Lower lobe of right lung (tissue), 2 donors: ENCODE measurements at regions not wholly inside any gene's neighbourhood (a gene's known extent, or its start where the extent isn't known, plus 50 kb on each side); places are given as distances from the start of the nearest gene placed in this dataset.

Experiments used
- ATAC-seq, 2 donors: fragments of 200-7000 bp; cut with Tn5 transposase; one replicate each; pipeline ENCODE4 v1.9.1; 2020 to 2022; ENCODE audit warnings: mild to moderate bottlenecking in 2 of 2, moderate library complexity in 2 of 2
- DNase-seq: peaks from one replicate; pipeline ENCODE4 v3.0.0-alpha.2; 2020
- H3K27ac ChIP-seq: fragments of 200-600 bp; one replicate; pipeline ENCODE4 v1.8.0; 2022
- H3K27me3 ChIP-seq: fragments of 200-600 bp; one replicate; pipeline ENCODE4 v1.8.0; 2022; ENCODE audit warnings: low read depth
- H3K36me3 ChIP-seq: fragments of 200-600 bp; one replicate; pipeline ENCODE4 v1.8.0; 2022; ENCODE audit warnings: mild to moderate bottlenecking
- H3K4me1 ChIP-seq: fragments of 200-600 bp; one replicate; pipeline ENCODE4 v1.8.0; 2022
- H3K4me3 ChIP-seq: fragments of 200-600 bp; one replicate; pipeline ENCODE4 v1.8.0; 2022; ENCODE audit warnings: mild to moderate bottlenecking
- H3K9me3 ChIP-seq: fragments of 200-600 bp; one replicate; pipeline ENCODE4 v1.8.0; 2022
- intact Hi-C: fragments of 100-400 bp; cut with DNase I; formaldehyde crosslinking; loops from one replicate; pipeline ENCODE4 v1.11.0; 2022
- TF ChIP-seq, protein P1 (sequence below): fragments of 200-600 bp; IDR thresholded peaks from one replicate; pipeline ENCODE4 v1.8.0; 2022; ENCODE audit warnings: antibody characterized with exemption, mild to moderate bottlenecking
- donor health status: DM: no; HTN: yes; CAD: no; lungs with severe emphysema.

DNA sequence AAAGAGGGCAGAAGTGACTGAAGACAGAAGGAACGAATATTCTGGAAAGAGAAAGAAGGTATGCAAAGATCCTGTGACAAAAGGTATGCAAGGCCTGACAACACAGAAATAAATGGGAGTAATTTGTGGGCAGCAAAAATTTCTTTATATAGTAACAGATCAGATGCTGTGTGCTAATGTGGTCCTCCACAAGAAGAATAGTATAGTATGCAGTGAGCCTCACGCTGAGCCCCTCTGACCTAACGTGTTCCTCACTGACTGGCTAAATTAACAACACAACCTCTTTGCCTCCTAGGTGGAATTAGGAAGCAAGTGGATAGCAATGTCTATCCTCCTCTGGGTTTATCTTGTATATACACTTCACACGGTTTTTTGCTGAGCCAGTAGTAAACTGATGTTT lies 143.1 kb upstream of the SESN3 start:
- no peak overlapping the region for H3K4me3 ChIP-seq
- no peaks in the 10 kb centered on the region for H3K27me3 ChIP-seq
- H3K4me1 ChIP-seq = no peaks in the 10 kb centered on the region
- no peaks in the 10 kb centered on the region for H3K9me3 ChIP-seq
- DNase-seq (no peak), ATAC-seq (no peak)
- H3K36me3 ChIP-seq = no peaks in the 10 kb centered on the region
- intact Hi-C loops = no loop called here
- TF ChIP-seq, protein P1, sequence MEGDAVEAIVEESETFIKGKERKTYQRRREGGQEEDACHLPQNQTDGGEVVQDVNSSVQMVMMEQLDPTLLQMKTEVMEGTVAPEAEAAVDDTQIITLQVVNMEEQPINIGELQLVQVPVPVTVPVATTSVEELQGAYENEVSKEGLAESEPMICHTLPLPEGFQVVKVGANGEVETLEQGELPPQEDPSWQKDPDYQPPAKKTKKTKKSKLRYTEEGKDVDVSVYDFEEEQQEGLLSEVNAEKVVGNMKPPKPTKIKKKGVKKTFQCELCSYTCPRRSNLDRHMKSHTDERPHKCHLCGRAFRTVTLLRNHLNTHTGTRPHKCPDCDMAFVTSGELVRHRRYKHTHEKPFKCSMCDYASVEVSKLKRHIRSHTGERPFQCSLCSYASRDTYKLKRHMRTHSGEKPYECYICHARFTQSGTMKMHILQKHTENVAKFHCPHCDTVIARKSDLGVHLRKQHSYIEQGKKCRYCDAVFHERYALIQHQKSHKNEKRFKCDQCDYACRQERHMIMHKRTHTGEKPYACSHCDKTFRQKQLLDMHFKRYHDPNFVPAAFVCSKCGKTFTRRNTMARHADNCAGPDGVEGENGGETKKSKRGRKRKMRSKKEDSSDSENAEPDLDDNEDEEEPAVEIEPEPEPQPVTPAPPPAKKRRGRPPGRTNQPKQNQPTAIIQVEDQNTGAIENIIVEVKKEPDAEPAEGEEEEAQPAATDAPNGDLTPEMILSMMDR = no peak
- H3K27ac ChIP-seq = no peak overlapping the region

DNA sequence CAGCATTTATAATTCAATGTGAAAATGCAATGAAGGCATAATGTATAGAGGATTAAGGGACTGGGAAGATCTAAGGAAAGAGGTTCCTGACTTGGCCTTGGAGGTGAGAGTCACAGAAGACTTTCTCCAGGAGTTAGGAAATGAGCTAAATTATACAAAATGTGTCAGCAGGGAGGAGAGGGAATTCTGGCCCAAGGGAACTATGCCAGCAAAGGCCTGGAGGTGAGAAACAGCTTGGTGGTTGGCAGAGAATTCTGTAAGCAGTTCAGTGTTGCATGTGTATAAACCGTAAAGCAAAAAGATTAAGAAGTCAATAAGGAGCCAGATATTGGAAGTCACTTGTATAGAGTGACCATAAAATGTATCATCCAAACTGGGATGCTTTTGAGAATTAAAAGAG lies 142.2 kb upstream of the SESN3 start:
- Histone ChIP-seq H3K27me3 (no peaks in the 10 kb centered on the region), H3K36me3 (no peaks in the 10 kb centered on the region), H3K27ac (no peak overlapping the region), H3K9me3 (no peaks in the 10 kb centered on the region), H3K4me3 (no peak overlapping the region), H3K4me1 (no peaks in the 10 kb centered on the region)
- DNase-seq = no peak
- intact Hi-C loops = no loop called here
- ATAC-seq = no peak
- TF ChIP-seq, protein P1 = no peak

DNA sequence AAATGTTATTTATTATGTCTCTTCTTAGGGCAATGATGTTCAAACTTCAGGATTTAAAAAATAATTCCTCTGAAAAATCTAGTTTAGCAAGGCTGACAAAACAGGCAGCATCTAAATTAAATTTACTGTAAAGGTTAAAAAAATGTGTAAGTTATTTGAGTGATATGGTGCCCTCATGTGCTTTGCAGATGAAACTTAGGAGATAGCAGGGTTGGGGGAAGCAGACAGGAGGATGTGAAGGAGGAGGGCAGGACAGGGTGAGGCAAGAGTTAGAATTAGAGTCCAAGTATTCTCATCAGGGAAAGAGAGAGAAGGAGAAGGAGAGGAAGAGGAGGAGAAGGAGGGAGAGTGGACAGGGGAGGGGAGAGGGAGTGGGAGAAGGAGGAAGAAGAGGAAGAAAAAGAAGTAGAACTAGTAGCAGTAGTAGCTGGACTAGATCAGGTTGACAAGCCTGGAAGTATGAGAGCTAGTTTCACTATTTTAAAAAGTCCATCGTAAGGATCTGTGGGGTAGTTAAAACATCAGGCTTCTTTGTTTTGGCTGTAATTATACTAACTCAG lies 141.2 kb upstream of the SESN3 start:
- no peak for DNase-seq
- TF ChIP-seq, protein P1 = no peak
- Histone ChIP-seq H3K36me3 (no peaks in the 10 kb centered on the region), H3K27ac (no peak overlapping the region), H3K9me3 (no peaks in the 10 kb centered on the region), H3K4me3 (no peak overlapping the region), H3K27me3 (no peaks in the 10 kb centered on the region), H3K4me1 (no peaks in the 10 kb centered on the region)
- no peak for ATAC-seq
- intact Hi-C loops = no loop called here

DNA sequence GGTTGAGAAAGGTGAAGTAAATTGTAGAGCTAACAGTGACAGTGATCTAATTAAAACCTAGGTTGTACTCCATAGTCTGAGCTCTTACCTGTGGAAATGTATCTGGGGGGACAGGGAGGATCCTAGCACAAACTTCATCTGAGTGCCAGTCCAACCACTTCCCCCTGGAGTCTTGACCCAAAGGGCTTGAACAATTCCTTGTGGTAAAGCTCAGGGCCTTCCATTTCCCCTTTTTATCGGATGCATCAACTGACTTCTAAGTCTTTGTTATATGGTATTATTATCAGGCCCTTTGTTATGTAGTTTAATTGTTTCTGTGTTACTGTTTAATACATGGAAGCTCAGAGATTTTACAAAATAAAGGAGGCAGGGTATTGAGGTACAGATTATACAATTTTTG lies 140.2 kb upstream of the SESN3 start:
- peak; percentile 41 to 43 for ATAC-seq

DNA sequence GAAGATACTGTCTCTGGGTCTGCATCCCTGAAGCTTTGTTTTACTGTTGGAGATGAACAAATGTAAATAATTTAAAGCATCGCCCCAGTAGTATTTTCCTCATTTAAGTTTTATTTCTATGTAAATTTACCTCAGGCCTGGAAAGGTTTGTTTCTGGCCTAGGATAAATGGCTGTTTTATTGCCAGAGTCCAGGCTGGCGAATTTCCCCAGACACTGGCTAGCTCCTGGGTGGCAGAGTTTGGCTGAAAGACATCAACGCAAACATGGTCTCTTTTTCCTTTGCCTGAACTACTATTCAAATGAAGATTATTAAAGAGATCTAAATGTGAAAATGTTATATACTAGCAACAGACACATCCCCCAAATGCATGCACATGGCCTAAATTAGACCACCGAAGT lies 136.7 kb upstream of the SESN3 start:
- Histone ChIP-seq H3K27ac (no peak overlapping the region), H3K9me3 (no peaks in the 10 kb centered on the region), H3K4me1 (peaks cover 19% of the 10 kb centered on the region), H3K36me3 (no peaks in the 10 kb centered on the region), H3K4me3 (no peak overlapping the region), H3K27me3 (no peaks in the 10 kb centered on the region)
- DNase-seq (no peak), ATAC-seq (no peak)
- intact Hi-C loops = no loop called here
- TF ChIP-seq, protein P1 = no peak

More for the DNA sequence above, 140.2 kb upstream of the SESN3 start:
- TF ChIP-seq, protein P1 = no peak
- Histone ChIP-seq H3K4me1 (no peaks in the 10 kb centered on the region), H3K27ac (no peak overlapping the region), H3K27me3 (no peaks in the 10 kb centered on the region), H3K9me3 (no peaks in the 10 kb centered on the region), H3K4me3 (no peak overlapping the region), H3K36me3 (no peaks in the 10 kb centered on the region)
- DNase-seq = no peak
- intact Hi-C loops = no loop called here

DNA sequence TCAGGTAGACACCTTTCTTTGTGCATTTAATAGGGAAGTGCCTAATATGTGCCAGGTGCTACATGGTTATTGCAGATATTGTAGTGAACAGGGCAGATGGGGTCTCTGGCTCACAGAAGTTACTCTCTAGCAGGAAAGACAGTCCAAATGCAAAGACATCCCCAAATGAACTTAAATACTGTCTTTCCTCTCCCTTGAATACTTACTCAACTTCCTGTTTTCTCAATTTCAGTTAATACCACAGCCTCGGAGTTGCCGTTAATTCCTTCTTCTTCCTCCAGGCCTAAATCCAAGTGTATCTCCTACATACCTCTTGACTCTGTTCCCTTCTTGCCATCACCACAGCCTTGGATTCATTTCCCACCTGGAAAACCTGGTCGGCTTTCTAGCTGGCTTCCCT lies 134.3 kb upstream of the SESN3 start:
- DNase-seq = no peak
- no peaks in the 10 kb centered on the region for H3K9me3 ChIP-seq
- TF ChIP-seq, protein P1 = no peak
- peak; percentile 29 to 38 for ATAC-seq
- H3K36me3 ChIP-seq = no peaks in the 10 kb centered on the region
- no peak overlapping the region for H3K4me3 ChIP-seq
- intact Hi-C loops = no loop called here
- H3K27ac ChIP-seq = no peak overlapping the region
- H3K4me1 ChIP-seq = peaks cover 28% of the 10 kb centered on the region
- no peaks in the 10 kb centered on the region for H3K27me3 ChIP-seq
